NCI-H748 treated with DMSO at 0.1 percent for 48 hours (cell line): ENCODE measurements at regions not wholly inside any gene's neighbourhood (a gene's known extent, or its start where the extent isn't known, plus 50 kb on each side); places are given as distances from the start of the nearest gene placed in this dataset.
A peak's percentile ranks its signal among the peaks of the same experiment; 100 is the strongest.
"Not testable (repeated sequence)": the region's sequence is repeated elsewhere in the genome, so short reads cannot be mapped to it uniquely, and the experiment has no call there.

Source experiments
- DNase-seq: peaks from one replicate; lab custom pipeline; 2025; lab: John Stamatoyannopoulos, UW

- no peak for DNase-seq
Measured at GRCh38 chr2:116769514-116769913, 1045.0 kb upstream of the DDX18 start.

DNA sequence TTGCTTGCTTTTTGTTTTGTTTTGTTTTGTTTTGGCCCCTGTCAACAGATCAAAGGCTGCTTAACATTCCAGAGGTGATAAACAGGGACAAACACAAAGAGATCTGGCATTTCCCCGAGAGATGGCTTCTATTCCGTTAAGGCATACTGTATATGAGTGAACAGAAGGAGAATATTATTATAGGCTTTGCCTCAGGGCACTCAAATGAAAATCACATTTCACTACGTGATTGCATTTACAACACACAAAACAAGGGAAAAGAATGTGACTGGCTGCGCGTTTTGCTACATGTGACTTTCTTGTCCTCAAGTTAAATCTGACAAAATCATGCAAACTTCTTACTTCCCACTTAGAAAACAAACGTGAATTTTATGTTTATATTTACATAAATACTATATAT, 1037.9 kb upstream of the DDX18 start:
- no peak for DNase-seq

GRCh38 chr2:116787848-116788247, 1026.6 kb upstream of the DDX18 start:
- DNase-seq: no peak

- no peak for DNase-seq
Measured at GRCh38 chr2:116802671-116803070, 1011.8 kb upstream of the DDX18 start.

DNA sequence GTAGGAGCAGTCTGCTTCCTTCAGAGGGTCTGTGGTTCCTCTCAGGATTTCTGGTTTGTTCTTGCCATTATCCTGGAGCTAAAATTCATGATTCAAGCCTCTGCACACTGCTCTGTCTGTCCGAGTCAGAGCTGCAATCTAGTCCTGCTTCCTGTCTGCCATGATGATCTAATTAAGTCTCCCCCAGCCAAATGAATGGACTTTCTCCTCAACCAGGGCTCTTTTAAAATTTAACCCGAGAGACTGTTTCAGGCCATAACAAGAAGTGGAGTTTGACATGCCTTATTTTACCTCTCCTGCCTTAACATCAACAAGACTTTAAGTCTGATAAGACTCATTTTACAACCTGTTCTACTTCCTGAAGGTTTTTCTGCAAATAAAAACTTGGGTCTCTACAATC, 1009.6 kb upstream of the DDX18 start:
- no peak for DNase-seq

- not testable (repeated sequence) for DNase-seq
Measured at GRCh38 chr2:116806505-116806904, 1008.0 kb upstream of the DDX18 start.

- no peak for DNase-seq
Measured at GRCh38 chr2:116809109-116809508, 1005.4 kb upstream of the DDX18 start.

- DNase-seq: peak; percentile 18
Measured at GRCh38 chr2:116810071-116810470, 1004.4 kb upstream of the DDX18 start.

GRCh38 chr2:116810645-116811044, 1003.8 kb upstream of the DDX18 start:
- no peak for DNase-seq

- DNase-seq: no peak
Measured at GRCh38 chr2:116819355-116819754, 995.1 kb upstream of the DDX18 start.

DNA sequence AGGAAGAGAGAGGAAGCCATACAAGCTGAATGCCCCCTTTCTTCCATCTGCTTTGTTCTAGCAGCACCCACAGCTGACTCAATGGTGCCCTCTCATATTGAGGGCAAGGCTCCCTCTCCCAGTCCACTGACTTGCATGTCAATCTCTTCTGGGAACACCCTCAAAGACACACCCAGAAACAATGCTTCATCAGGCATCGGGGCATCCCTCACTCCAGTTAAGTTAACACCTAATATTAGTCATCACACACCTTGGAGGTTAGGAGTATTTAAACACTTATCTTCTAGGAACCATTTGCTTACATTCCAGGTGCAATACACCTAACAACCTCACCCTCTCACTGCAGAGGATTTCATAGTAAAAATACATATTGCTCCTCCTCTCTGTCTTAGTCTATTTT, 993.5 kb upstream of the DDX18 start:
- DNase-seq: no peak

GRCh38 chr2:116829543-116829942, 984.9 kb upstream of the DDX18 start:
- not testable (repeated sequence) for DNase-seq

DNA sequence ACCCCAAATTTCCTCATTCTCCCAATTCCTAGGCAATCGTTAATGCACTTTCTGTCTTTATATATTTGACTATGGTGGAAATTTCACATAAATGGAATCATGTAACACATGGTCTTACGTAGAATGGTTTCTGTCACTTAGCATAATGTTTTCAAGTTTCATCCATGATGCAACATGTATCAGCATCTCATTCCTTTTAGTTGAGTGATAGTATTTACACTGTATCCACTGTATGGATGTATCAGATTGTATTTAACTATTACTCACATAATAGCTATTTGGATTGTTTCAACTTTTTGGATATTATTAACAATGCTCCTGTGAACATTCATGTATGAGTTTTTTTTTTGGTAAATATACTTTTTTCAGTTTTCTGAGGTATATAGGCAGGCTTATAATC, 982.3 kb upstream of the DDX18 start:
- no peak for DNase-seq

DNA sequence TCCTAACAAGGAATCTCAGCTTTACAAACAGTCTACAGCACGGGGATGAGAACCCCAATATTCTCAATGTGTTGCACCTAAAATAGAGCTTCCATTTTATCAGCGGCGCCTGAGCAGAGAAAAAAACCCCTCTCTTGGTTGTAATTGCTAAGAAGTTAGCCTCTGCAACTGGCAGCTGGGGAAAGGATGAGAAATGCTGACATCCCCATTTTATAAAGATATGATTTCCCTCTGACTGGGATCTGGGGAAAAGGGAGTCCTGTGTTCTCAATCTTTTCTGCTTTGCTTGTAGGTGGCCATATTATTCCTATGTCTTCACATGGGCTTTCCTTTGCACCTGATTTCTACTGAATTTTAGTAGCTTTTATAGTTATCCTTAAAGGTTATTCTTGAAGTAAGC, 981.4 kb upstream of the DDX18 start:
- DNase-seq: no peak

DNA sequence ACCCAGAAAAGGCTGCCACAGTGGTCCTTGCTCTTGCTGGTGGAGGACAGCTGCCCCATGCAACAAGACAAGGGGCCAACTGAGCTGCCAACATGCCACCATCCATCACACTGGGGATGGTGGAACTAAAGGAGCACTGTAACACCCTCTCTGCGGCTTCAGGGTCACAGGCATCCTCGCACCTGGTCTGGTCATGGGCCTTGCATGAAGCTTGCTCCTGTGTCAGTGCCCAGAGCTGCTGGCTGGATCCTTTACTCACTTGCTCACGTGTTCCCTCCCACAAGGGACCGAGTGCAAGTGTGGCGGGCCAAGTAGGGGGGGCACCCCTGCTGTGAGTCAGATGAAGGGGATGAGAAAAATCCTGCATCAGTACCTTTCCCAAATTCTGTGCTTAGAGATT, 972.3 kb upstream of the DDX18 start:
- DNase-seq: no peak

GRCh38 chr2:116859708-116860107, 954.8 kb upstream of the DDX18 start:
- DNase-seq: no peak

DNA sequence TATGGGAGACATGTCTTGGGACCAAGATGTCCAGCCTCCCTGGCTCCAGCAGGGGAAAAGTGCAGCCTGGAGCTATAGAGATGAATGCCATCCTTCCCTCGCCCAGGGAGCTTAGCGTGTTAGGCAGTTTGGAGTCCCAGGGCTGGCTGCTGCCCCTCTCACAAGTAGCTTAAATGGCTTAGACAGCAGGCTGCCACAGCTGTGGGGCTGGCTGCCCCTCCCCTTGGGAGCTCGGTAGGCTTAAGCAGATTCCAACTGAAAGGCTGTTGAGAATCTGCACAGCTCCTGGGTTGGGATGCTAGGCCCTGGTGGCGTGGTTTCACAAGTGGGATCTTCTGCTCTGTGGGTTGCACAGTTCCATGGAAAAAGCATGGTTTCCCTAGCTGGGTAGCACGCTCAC, 940.5 kb upstream of the DDX18 start:
- DNase-seq: no peak

- DNase-seq: no peak
Measured at GRCh38 chr2:116877274-116877673, 937.2 kb upstream of the DDX18 start.

DNA sequence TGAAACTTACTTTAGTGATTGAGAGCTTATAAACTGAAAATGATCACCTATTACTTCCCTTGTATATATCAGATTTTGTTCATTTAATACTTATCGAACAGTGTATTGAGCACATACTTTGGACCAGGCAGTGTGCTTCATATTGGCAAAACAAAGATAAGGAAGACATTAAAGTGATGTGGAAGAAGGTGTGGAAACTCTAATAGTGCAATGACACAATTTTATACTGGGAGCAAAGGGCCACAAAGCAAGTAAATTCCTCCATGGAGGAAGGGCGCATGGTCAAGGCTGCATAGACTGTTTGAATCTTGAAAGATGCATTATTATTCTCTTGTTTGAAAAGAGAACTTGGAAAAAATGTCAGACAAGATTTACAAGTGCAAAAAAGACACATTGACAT, 936.5 kb upstream of the DDX18 start:
- no peak for DNase-seq

- DNase-seq: no peak
Measured at GRCh38 chr2:116879650-116880160, 934.8 kb upstream of the DDX18 start.

- no peak for DNase-seq
Measured at GRCh38 chr2:116891191-116891590, 923.3 kb upstream of the DDX18 start.

GRCh38 chr2:116911540-116911939, 903.0 kb upstream of the DDX18 start:
- no peak for DNase-seq

- DNase-seq: no peak
Measured at GRCh38 chr2:116915673-116916072, 898.8 kb upstream of the DDX18 start.

DNA sequence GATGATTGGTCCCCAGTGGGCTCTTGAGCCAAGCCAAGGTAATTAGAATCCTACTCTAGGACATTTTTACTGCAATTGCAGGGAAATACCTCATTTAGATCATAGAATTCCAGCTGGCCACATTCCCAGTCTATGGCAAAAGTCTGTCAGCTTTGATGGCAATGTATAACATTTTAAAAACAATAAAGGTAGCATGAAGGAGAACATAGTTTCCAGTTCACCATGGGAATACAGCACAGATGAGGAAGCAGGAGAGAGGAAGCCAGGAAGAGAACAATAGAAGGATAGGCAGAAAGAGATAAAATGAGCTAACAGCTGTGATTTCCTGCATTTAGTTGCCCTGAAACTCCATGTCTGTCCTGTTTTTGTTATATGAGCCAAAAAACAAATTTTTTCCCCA, 897.3 kb upstream of the DDX18 start:
- DNase-seq: no peak

DNA sequence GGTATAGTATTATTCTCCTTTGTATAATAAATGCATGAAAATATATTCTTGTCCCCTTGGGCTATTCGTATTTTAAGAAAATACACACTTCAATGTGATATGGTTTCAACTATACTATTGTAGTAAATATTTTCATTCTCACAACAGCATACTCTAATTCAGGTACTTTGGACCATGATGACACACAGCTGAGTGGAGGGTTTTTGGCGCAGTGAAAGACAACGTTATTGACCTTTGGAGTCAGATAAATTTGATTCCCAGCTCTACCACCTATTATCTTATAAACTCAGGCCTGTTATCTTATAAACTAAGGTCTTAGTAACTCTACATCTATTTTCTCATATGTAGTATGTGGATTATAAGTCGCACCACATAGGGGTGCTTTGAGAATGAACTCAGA, 895.9 kb upstream of the DDX18 start:
- DNase-seq: no peak
